DND-41 (cell line): ENCODE measurements at regions not wholly inside any gene's neighbourhood (a gene's known extent, or its start where the extent isn't known, plus 50 kb on each side); places are given as distances from the start of the nearest gene placed in this dataset.

Source experiments
- CTCF ChIP-seq: IDR thresholded peaks from 2 replicates; pipeline ENCODE4 v1.5.1; 2012; ENCODE audit warnings: borderline replicate concordance, low read length, moderate library complexity, mild to moderate bottlenecking; ENCODE audit not compliant: poor library complexity, severe bottlenecking; ENCODE audit errors: extremely low read depth
- EZH2 ChIP-seq: IDR thresholded peaks from 3 replicates; pipeline ENCODE4 v1.6.1; 2012; ENCODE audit warnings: borderline replicate concordance, low read depth, mild to moderate bottlenecking, moderate library complexity, low read length, inconsistent platforms; ENCODE audit not compliant: severe bottlenecking

- no peak for TF ChIP-seq CTCF
- no peak for TF ChIP-seq EZH2
Measured at GRCh38 chr6:125658136-125658535, 91.3 kb upstream of the HEY2 start.
